Natural killer cell (primary cell): ENCODE measurements at regions not wholly inside any gene's neighbourhood (a gene's known extent, or its start where the extent isn't known, plus 50 kb on each side); places are given as distances from the start of the nearest gene placed in this dataset.

ENCODE experiments used
- ATAC-seq, 3 donors: fragments of 150-1000 bp in 2 of 3; fragments of 200-7000 bp in 1 of 3; cut with Tn5 transposase; 1 replicate in 1 of 3; 2 replicates in 2 of 3; pipeline ENCODE4 v1.10.0; 2021; ENCODE audit warnings: mild to moderate bottlenecking in 2 of 3, moderate library complexity in 2 of 3
- DNase-seq, 2 donors: peaks; one replicate each; pipeline versions ENCODE4 v3.0.0 to v3.0.0-alpha.2; 2013 to 2021; ENCODE audit warnings: mixed read lengths in 1 of 2
- H3K27ac ChIP-seq: one replicate; pipeline ENCODE4 v1.5.1; 2013; ENCODE audit warnings: mild to moderate bottlenecking, low read length
- H3K27me3 ChIP-seq: one replicate; pipeline ENCODE4 v1.6.1; 2013; ENCODE audit warnings: low read length; ENCODE audit not compliant: control insufficient read depth, insufficient read depth
- H3K36me3 ChIP-seq: one replicate; pipeline ENCODE4 v1.6.1; 2013; ENCODE audit warnings: low read length; ENCODE audit not compliant: control insufficient read depth, insufficient read depth
- H3K4me1 ChIP-seq: one replicate; pipeline ENCODE4 v1.6.1; 2013; ENCODE audit warnings: low read length; ENCODE audit not compliant: control insufficient read depth, insufficient read depth
- H3K4me3 ChIP-seq: one replicate; pipeline ENCODE4 v1.5.1; 2013; ENCODE audit warnings: low read length
- H3K9me3 ChIP-seq: one replicate; pipeline ENCODE4 v1.6.1; 2013; ENCODE audit warnings: low read length; ENCODE audit not compliant: control insufficient read depth, insufficient read depth
- H3K27ac Mint-ChIP-seq, 2 donors: one replicate each; pipeline ENCODE4 v1.8.0; 2022; ENCODE audit warnings: mild to moderate bottlenecking in 2 of 2, mixed read lengths in 2 of 2, moderate library complexity in 1 of 2
- H3K27me3 Mint-ChIP-seq, 2 donors: one replicate each; pipeline ENCODE4 v1.8.0; 2022; ENCODE audit warnings: low read depth in 2 of 2, mixed read lengths in 2 of 2
- H3K36me3 Mint-ChIP-seq: one replicate; pipeline ENCODE4 v1.8.0; 2022; ENCODE audit warnings: mixed read lengths
- H3K4me1 Mint-ChIP-seq, 2 donors: one replicate each; pipeline ENCODE4 v1.8.0; 2022; ENCODE audit warnings: mixed read lengths in 2 of 2
- H3K4me3 Mint-ChIP-seq: one replicate; pipeline ENCODE4 v1.8.0; 2022; ENCODE audit warnings: mild to moderate bottlenecking, moderate library complexity, mixed read lengths
- H3K9me3 Mint-ChIP-seq, 2 donors: one replicate each; pipeline ENCODE4 v1.8.0; 2022; ENCODE audit warnings: mixed read lengths in 2 of 2
- CTCF ChIP-seq: fragments of 200-600 bp; IDR thresholded peaks from one replicate; pipeline ENCODE4 v1.8.0; 2022; ENCODE audit warnings: antibody characterized with exemption
- WGBS: methylation state at CpG from one replicate; pipeline ENCODE4 v1.1.7; 2013; ENCODE audit warnings: missing lambda C conversion rate; ENCODE audit not compliant: insufficient coverage; 5-methylcytosine and 5-hydroxymethylcytosine counted together
- intact Hi-C: fragments of 100-400 bp; cut with micrococcal nuclease; formaldehyde crosslinking; loops from one replicate; pipeline ENCODE4 v1.14.2; 2022

DNA sequence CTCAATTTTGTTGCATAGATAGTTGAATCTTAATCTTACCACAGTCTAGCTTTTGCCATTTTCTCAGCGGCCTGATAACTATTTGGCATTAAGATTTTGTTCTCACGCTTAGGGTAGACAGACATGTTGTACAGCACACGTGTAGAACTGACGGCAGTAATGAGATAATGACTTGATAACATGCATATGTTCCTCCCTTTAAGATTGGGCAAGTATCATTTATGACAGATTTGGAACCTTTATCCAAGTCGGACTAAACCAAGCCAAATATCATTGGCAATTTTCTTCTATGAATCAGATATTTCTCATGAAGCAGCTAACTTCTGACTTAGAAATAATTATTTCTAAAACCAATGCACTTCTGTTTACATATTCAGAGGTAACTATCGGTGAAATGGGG lies 205.5 kb downstream of the NDFIP2 start:
- Mint-ChIP-seq H3K27ac (no peak overlapping the region), H3K9me3 (no peaks in the 10 kb centered on the region), H3K4me3 (no peak overlapping the region), H3K36me3 (no peaks in the 10 kb centered on the region), H3K27me3 (peaks cover 0 to 5% of the 10 kb centered on the region in 2 donors), H3K4me1 (no peaks in the 10 kb centered on the region)
- H3K4me1 ChIP-seq = no peaks in the 10 kb centered on the region
- DNase-seq (no peak), ATAC-seq (no peak)
- intact Hi-C loops = no loop called here
- H3K4me3 ChIP-seq = no peak overlapping the region
- no peak overlapping the region for H3K27ac ChIP-seq
- TF ChIP-seq CTCF = no peak
- WGBS = 93% methylated on average over 6 of the region's 6 CpGs
- H3K9me3 ChIP-seq = no peaks in the 10 kb centered on the region
- no peaks in the 10 kb centered on the region for H3K27me3 ChIP-seq
- no peaks in the 10 kb centered on the region for H3K36me3 ChIP-seq

GRCh38 chr13:79684371-79684770 lies 203.4 kb downstream of the NDFIP2 start:
- Mint-ChIP-seq H3K27ac (no peak overlapping the region), H3K36me3 (no peaks in the 10 kb centered on the region), H3K27me3 (no peaks in the 10 kb centered on the region), H3K4me3 (no peak overlapping the region), H3K9me3 (no peaks in the 10 kb centered on the region), H3K4me1 (no peaks in the 10 kb centered on the region)
- WGBS = 86% methylated on average over 3 of the region's 3 CpGs
- TF ChIP-seq CTCF = no peak
- DNase-seq (no peak), ATAC-seq (no peak)
- intact Hi-C loops = no loop called here
- no peak overlapping the region for H3K4me3 ChIP-seq
- H3K4me1 ChIP-seq = no peaks in the 10 kb centered on the region
- H3K27me3 ChIP-seq = no peaks in the 10 kb centered on the region
- no peak overlapping the region for H3K27ac ChIP-seq
- no peaks in the 10 kb centered on the region for H3K36me3 ChIP-seq
- H3K9me3 ChIP-seq = no peaks in the 10 kb centered on the region

DNA sequence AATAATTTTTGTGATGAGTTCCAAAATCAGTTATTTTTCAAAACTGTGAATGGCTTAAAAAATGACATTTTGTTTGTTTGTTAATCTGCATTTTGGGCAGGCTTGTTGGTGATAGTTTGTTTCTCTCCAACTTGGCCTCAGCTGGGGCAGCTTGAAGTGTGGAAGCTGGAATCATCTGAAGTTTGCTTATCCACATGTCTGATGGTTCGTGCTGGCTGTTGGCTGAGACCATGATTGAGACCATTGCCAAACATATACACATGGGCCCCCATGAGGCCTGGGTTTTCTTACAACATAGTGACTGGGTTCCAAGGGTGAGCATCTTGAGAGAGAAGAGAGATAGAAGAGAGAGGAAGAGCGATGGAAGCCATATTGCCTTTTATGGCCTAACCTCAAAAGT lies 201.2 kb downstream of the NDFIP2 start:
- Histone ChIP-seq H3K27me3 (no peaks in the 10 kb centered on the region), H3K27ac (no peak overlapping the region), H3K4me1 (no peaks in the 10 kb centered on the region), H3K36me3 (no peaks in the 10 kb centered on the region), H3K4me3 (no peak overlapping the region), H3K9me3 (no peaks in the 10 kb centered on the region)
- ATAC-seq (no peak), DNase-seq (no peak)
- no peaks in the 10 kb centered on the region for H3K9me3 Mint-ChIP-seq
- no peak overlapping the region for H3K27ac Mint-ChIP-seq
- no peak overlapping the region for H3K4me3 Mint-ChIP-seq
- H3K27me3 Mint-ChIP-seq = no peaks in the 10 kb centered on the region
- no peaks in the 10 kb centered on the region for H3K4me1 Mint-ChIP-seq
- TF ChIP-seq CTCF = no peak
- H3K36me3 Mint-ChIP-seq = no peaks in the 10 kb centered on the region
- intact Hi-C loops = no loop called here
- WGBS = 80% methylated on average over 1 of the region's 2 CpGs

GRCh38 chr13:79681069-79681468 lies 200.1 kb downstream of the NDFIP2 start:
- no peaks in the 10 kb centered on the region for H3K36me3 ChIP-seq
- no peaks in the 10 kb centered on the region for H3K27me3 ChIP-seq
- no peak overlapping the region for H3K4me3 Mint-ChIP-seq
- intact Hi-C loops = no loop called here
- H3K27me3 Mint-ChIP-seq = no peaks in the 10 kb centered on the region
- H3K27ac ChIP-seq = no peak overlapping the region
- H3K4me3 ChIP-seq = no peak overlapping the region
- no peak overlapping the region for H3K27ac Mint-ChIP-seq
- no peaks in the 10 kb centered on the region for H3K9me3 ChIP-seq
- H3K4me1 Mint-ChIP-seq = no peaks in the 10 kb centered on the region
- DNase-seq (no peak), ATAC-seq (no peak)
- 82% methylated on average over 1 of the region's 1 CpG for WGBS
- no peaks in the 10 kb centered on the region for H3K9me3 Mint-ChIP-seq
- no peaks in the 10 kb centered on the region for H3K36me3 Mint-ChIP-seq
- no peak for TF ChIP-seq CTCF
- H3K4me1 ChIP-seq = no peaks in the 10 kb centered on the region
